Heart right ventricle (tissue), 16 donors: ENCODE measurements at regions not wholly inside any gene's neighbourhood (a gene's known extent, or its start where the extent isn't known, plus 50 kb on each side); places are given as distances from the start of the nearest gene placed in this dataset.
A peak's percentile ranks its signal among the peaks of the same experiment; 100 is the strongest.

Experiments used
- ATAC-seq, 8 donors: fragments of 200-7000 bp; cut with Tn5 transposase; one replicate each; pipeline ENCODE4 v1.9.1; 2020; ENCODE audit warnings: mild to moderate bottlenecking in 8 of 8, moderate library complexity in 8 of 8, moderate number of reproducible peaks in 1 of 8
- DNase-seq, 2 donors: peaks; one replicate each; pipeline ENCODE4 v3.0.0-alpha.2; 2020
- H3K27ac ChIP-seq, 10 donors: fragments of 200-600 bp; sonication (generic) in 2 of 10; one replicate each; pipeline versions ENCODE4 v1.5.0 to v1.8.0; 2020 to 2022; ENCODE audit warnings: mild to moderate bottlenecking in 3 of 10
- H3K27me3 ChIP-seq, 7 donors: fragments of 200-600 bp; one replicate each; pipeline ENCODE4 v1.8.0; 2021 to 2022; ENCODE audit warnings: mild to moderate bottlenecking in 2 of 7
- H3K36me3 ChIP-seq, 9 donors: fragments of 200-600 bp; sonication (generic) in 1 of 9; one replicate each; pipeline versions ENCODE4 v1.5.0 to v1.8.0; 2020 to 2022; ENCODE audit warnings: mild to moderate bottlenecking in 2 of 9
- H3K4me1 ChIP-seq, 9 donors: fragments of 200-600 bp; sonication (generic) in 1 of 9; one replicate each; pipeline versions ENCODE4 v1.5.0 to v1.8.0; 2020 to 2022; ENCODE audit warnings: mild to moderate bottlenecking in 4 of 9
- H3K4me3 ChIP-seq, 10 donors: fragments of 200-600 bp; sonication (generic) in 2 of 10; one replicate each; pipeline versions ENCODE4 v1.5.0 to v1.8.0; 2020 to 2022; ENCODE audit warnings: mild to moderate bottlenecking in 7 of 10, moderate library complexity in 2 of 10
- H3K9me3 ChIP-seq, 11 donors: fragments of 200-600 bp in 10 of 11; sonication (generic) in 2 of 11; one replicate each; pipeline versions ENCODE4 v1.5.0 to v1.8.0; 2013 to 2022; ENCODE audit warnings: mild to moderate bottlenecking in 2 of 11, control low read depth in 1 of 11, moderate library complexity in 1 of 11
- WGBS, 2 donors: extraction: QIAGEN DNeasy Blood & Tissue Kit; methylation state at CpG; one replicate each; pipeline ENCODE4 v1.1.7; 2013; ENCODE audit warnings: inconsistent platforms in 1 of 2; 5-methylcytosine and 5-hydroxymethylcytosine counted together
- intact Hi-C, 10 donors: fragments of 100-400 bp; cut with DNase I; formaldehyde crosslinking; loops; one replicate each; pipeline versions ENCODE4 v1.11.1 to v1.14.2; 2022
- TF ChIP-seq, protein P1 (sequence below), 9 donors: fragments of 200-600 bp; sonication (generic) in 2 of 9; IDR thresholded peaks; one replicate each; pipeline versions ENCODE4 v1.5.0 to v1.8.0; 2021 to 2022; ENCODE audit warnings: antibody characterized with exemption in 9 of 9, mild to moderate bottlenecking in 5 of 9, moderate library complexity in 1 of 9
- donor health status: Arrhythmogenic right ventricular cardiomyopathy.
- donor health status: ischemic (EF 13 %, LVEDD 7.1; RV severe dilation, severe dysfunction).
- donor health status: healthy with polysubstance abuse.
- donor health status: DM: no; HTN: yes; CAD: no.
- donor health status: DM: no; HTN: no; CAD: no.
- donor health status: ischemic (EF 25% LVEDD 6.9; RV normal size, moderate dysfunction).
- donor health status: ischemic (EF 25% LVEDD 5.7; RV mildly dilated, moderate dysfunction).
- donor health status: healthy.
- donor health status: DM: yes; HTN: yes; CAD: no.
- donor health status: Ischemic cardiomyopathy.
- donor health status: ischemic (EF 35%, LVEDD 5.7; RV mildly dilated, moderate dysfunction).
- donor health status: nonischemic (EF 11% LVEDD 7.7; RV severe dilation, severe dysfunction).
- donor health status: DM: yes; HTN: yes; CAD: no.
- donor health status: PGD.
- donor health status: ischemic (EF 29% LVEDD 5.4; RV normal size, mild dysfunction).
- donor health status: nonischemic (EF 23%, LVEDD 6.1; RV moderate dilation, normal function).

DNA sequence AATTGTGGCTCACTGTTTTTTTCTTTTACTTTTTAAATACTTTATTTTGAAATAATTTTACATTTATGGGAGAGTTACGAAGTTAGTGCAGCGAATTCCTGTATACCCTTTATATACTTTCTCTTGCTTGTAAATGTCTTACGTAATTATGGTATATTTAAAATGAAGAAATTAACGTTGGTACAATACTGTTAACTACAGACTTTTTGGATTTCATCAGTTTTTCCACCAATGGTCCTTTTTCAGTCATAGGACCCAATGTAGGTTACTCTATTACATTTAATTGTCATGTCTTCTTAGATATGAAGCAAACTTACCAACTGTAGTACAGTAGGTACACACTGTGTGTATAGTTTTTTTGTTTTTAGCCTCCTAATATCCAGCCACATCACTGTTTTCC lies 76.3 kb downstream of the BOLA3 start:
- intact Hi-C loops: no loop called here

DNA sequence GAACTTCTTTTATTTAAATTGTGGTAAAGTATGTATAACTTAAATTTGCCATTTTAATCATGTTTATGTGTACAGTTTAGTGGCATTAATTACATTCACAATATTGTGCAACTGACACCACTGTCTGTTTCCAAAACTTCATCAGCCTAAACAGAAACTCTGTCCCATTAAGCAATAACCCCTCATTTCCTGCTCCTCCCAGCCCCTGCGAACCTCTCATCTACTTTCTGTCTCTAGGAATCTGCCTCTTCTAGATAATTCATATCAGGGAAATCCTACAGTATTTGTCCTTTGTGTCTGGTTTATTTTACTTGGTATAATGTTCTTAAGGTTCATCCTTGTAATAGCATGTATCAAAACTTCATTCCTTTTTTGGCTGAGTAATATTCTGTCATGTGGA lies 75.1 kb downstream of the BOLA3 start:
- DNase-seq: no peak
- no peak overlapping the region for H3K27ac ChIP-seq
- H3K36me3 ChIP-seq: peaks cover 0 to 27% (median 0%) of the 10 kb centered on the region in 9 donors
- TF ChIP-seq, protein P1, sequence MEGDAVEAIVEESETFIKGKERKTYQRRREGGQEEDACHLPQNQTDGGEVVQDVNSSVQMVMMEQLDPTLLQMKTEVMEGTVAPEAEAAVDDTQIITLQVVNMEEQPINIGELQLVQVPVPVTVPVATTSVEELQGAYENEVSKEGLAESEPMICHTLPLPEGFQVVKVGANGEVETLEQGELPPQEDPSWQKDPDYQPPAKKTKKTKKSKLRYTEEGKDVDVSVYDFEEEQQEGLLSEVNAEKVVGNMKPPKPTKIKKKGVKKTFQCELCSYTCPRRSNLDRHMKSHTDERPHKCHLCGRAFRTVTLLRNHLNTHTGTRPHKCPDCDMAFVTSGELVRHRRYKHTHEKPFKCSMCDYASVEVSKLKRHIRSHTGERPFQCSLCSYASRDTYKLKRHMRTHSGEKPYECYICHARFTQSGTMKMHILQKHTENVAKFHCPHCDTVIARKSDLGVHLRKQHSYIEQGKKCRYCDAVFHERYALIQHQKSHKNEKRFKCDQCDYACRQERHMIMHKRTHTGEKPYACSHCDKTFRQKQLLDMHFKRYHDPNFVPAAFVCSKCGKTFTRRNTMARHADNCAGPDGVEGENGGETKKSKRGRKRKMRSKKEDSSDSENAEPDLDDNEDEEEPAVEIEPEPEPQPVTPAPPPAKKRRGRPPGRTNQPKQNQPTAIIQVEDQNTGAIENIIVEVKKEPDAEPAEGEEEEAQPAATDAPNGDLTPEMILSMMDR (IDR thresholded peaks at IDR 0.05): no peak
- H3K4me1 ChIP-seq: peaks cover 0 to 31% (median 21%) of the 10 kb centered on the region in 9 donors
- H3K9me3 ChIP-seq: no peaks in the 10 kb centered on the region
- H3K27me3 ChIP-seq: no peaks in the 10 kb centered on the region
- 61 to 65% methylated on average over 1 of the region's 1 CpG for WGBS, 2 donors
- ATAC-seq: no peak
- intact Hi-C loops: no loop called here
- no peak overlapping the region for H3K4me3 ChIP-seq

More for the DNA sequence above, 76.3 kb downstream of the BOLA3 start:
- Histone ChIP-seq H3K4me1 (peaks cover 3 to 25% (median 12%) of the 10 kb centered on the region in 9 donors), H3K27me3 (no peaks in the 10 kb centered on the region), H3K4me3 (no peak overlapping the region), H3K27ac (no peak overlapping the region), H3K36me3 (peaks cover 0 to 21% (median 0%) of the 10 kb centered on the region in 9 donors), H3K9me3 (no peaks in the 10 kb centered on the region)
- TF ChIP-seq, protein P1 (IDR thresholded peaks at IDR 0.05): no peak
- DNase-seq (no peak), ATAC-seq (no peak)
- WGBS, 2 donors: 94 to 95% methylated on average over 4 of the region's 4 CpGs

DNA sequence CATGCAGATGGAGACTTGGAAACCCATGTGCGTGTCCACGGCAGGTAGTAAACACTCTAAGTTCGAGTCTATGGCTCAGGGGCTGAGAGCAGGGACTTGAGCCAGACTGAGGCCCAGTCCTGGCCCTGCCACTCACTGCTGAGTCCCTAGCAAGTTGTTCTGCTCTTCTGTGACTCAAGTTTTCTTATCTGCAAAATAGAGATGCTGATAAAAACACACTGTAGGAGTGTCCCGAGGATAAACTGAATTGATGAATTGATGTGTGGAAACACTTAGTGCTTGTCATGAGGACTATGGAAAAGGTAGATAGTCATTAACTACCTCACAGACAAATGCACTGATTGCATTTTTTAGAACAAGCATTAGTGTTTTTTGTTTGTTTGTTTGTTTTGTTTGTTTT lies 73.2 kb downstream of the BOLA3 start:
- WGBS, 2 donors: 74 to 75% methylated on average over 4 of the region's 4 CpGs
- intact Hi-C loops: no loop called here
- H3K27ac ChIP-seq: no peak overlapping the region
- DNase-seq: no peak
- TF ChIP-seq, protein P1 (IDR thresholded peaks at IDR 0.05): no peak
- peaks cover 0 to 41% (median 27%) of the 10 kb centered on the region in 9 donors for H3K4me1 ChIP-seq
- no peaks in the 10 kb centered on the region for H3K27me3 ChIP-seq
- H3K9me3 ChIP-seq: no peaks in the 10 kb centered on the region
- H3K4me3 ChIP-seq: no peak overlapping the region
- peaks cover 0 to 27% (median 0%) of the 10 kb centered on the region in 9 donors for H3K36me3 ChIP-seq
- ATAC-seq: no peak

DNA sequence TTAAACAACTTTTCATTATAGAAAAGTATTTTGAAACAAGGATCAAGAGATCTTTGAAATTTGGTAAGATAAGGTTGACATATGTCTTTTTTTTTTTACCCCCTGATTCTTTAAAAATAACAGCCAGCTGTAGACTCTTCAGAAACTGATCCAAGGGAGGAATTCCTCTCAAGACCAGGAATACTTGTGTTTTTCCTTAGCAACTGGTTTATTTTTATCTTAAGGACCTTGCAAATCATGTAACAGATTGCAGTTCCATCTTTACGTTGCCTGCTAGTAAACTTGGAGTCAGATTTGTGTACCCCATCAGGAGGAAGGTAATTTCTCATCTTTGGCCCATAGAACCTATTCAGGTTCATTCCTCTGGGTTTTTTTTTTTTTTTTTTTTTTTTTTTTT lies 71.6 kb downstream of the BOLA3 start:
- WGBS, 2 donors: 14 to 31% methylated on average over 1 of the region's 1 CpG

More for the DNA sequence above, 71.6 kb downstream of the BOLA3 start:
- Histone ChIP-seq H3K36me3 (peaks cover 0 to 32% (median 2%) of the 10 kb centered on the region in 9 donors), H3K27ac (peak overlapping the region in 1 of 10 donors; percentile 11), H3K27me3 (no peaks in the 10 kb centered on the region), H3K9me3 (no peaks in the 10 kb centered on the region), H3K4me3 (no peak overlapping the region), H3K4me1 (peaks cover 0 to 50% (median 27%) of the 10 kb centered on the region in 9 donors)
- ATAC-seq (no peak), DNase-seq (no peak)
- TF ChIP-seq, protein P1 (IDR thresholded peaks at IDR 0.05): no peak
- intact Hi-C loops: loop anchor here in 1 of 10 donors (5.0 kb wide), 1 partner anchor 41 kb away; no protein-coding TSS in a partner anchor
